ENCODE measurements at regions not wholly inside any gene's neighbourhood (a gene's known extent, or its start where the extent isn't known, plus 50 kb on each side); places are given as distances from the start of the nearest gene placed in this dataset.

GRCh38 chr12:132414634-132415326 is 75.2 kb upstream of the FBRSL1 start:
- TF ChIP-seq CTCF (IDR thresholded peaks at IDR 0.05) = peak; percentile 83 to 91 (median 86)
- no peak for TF ChIP-seq POLR2A (IDR thresholded peaks at IDR 0.05; ENCODE audit: low read depth)
- TF ChIP-seq POLR2AphosphoS5 (IDR thresholded peaks at IDR 0.05) = no peak

Measured in esophagus muscularis mucosa (tissue), 3 donors.